H1 (cell line): ENCODE measurements at regions not wholly inside any gene's neighbourhood (a gene's known extent, or its start where the extent isn't known, plus 50 kb on each side); places are given as distances from the start of the nearest gene placed in this dataset.

Experiments used
- CTBP2 ChIP-seq: IDR thresholded peaks from 2 replicates; pipeline ENCODE4 v1.7.0; 2011; ENCODE audit warnings: borderline replicate concordance, mild to moderate bottlenecking, moderate library complexity, mixed read lengths, low read length; ENCODE audit not compliant: insufficient read depth, insufficient read length
- FOSL1 ChIP-seq: IDR thresholded peaks from 2 replicates; pipeline ENCODE4 v1.6.1; 2011; ENCODE audit warnings: mild to moderate bottlenecking, low read depth, low read length, moderate library complexity; ENCODE audit not compliant: insufficient read depth
- SAP30 ChIP-seq: fragments of 300-600 bp; sonication (generic); IDR thresholded peaks from 2 replicates; pipeline ENCODE4 v1.7.1; 2012; ENCODE audit warnings: low read length, moderate library complexity, mild to moderate bottlenecking, inconsistent platforms; ENCODE audit not compliant: insufficient read depth, insufficient replicate concordance
- SP2 ChIP-seq: IDR thresholded peaks from 2 replicates; pipeline ENCODE4 v1.6.1; 2012; ENCODE audit warnings: mild to moderate bottlenecking, low read length, inconsistent platforms
- USF2 ChIP-seq: IDR thresholded peaks from 2 replicates; pipeline ENCODE4 v1.6.1; 2011; ENCODE audit warnings: low read length, improper control_type of control experiment

DNA sequence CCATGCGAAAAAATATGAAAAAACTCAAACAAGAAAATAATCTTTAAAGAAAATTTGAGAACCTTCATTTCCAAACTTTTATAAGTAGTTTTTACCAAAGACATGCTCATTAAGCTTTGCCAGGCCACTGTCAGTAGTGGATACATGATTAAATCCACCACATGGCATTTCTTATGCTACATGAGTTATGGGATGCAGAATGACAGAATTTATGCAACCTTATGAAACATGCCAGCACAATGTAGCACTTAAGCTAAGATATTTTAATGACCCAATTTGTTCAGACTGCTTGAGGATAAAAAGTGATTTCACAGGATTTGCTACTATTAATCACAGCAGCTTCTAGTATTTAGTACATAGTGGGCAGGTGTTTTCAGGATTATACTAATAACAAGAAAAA is 123.3 kb downstream of the ATP23 start (continued):
- TF ChIP-seq CTBP2 (no peak), USF2 (no peak), FOSL1 (no peak), SP2 (no peak), SAP30 (no peak)
